Keratinocyte (primary cell): ENCODE measurements at regions not wholly inside any gene's neighbourhood (a gene's known extent, or its start where the extent isn't known, plus 50 kb on each side); places are given as distances from the start of the nearest gene placed in this dataset.

Experiments
- DNase-seq: peaks from one replicate; pipeline ENCODE4 v3.0.0-alpha.2; 2011; ENCODE audit warnings: low read depth, missing footprints, low spot score
- FAIRE-seq: peaks from 2 replicates; lab custom pipeline; 2011; peaks lifted over from hg19 to GRCh38; lab: Jason Lieb, UNC
- H2AFZ ChIP-seq: 2 replicates; pipeline ENCODE4 v1.6.0; 2012; ENCODE audit warnings: low read length, control low read depth, inconsistent platforms; ENCODE audit not compliant: control insufficient read depth
- H3K27ac ChIP-seq: 2 replicates; pipeline ENCODE4 v1.5.1; 2011; ENCODE audit warnings: low read length; ENCODE audit not compliant: control insufficient read depth, insufficient read depth
- H3K27me3 ChIP-seq: 3 replicates; pipeline ENCODE4 v1.6.0; 2011; ENCODE audit warnings: low read length; ENCODE audit not compliant: control insufficient read depth, insufficient read depth; ENCODE audit errors: extremely low read depth
- H3K36me3 ChIP-seq, 2 experiments: 2 replicates in 1 of 2; 3 replicates in 1 of 2; pipeline ENCODE4 v1.5.1; 2011; ENCODE audit warnings: low read length in 2 of 2, mild to moderate bottlenecking in 1 of 2; ENCODE audit not compliant: control insufficient read depth in 2 of 2, insufficient read depth in 2 of 2; ENCODE audit errors: extremely low read depth in 1 of 2
- H3K4me1 ChIP-seq: 3 replicates; pipeline ENCODE4 v1.5.1; 2011; ENCODE audit warnings: low read length; ENCODE audit not compliant: control insufficient read depth, insufficient read depth; ENCODE audit errors: extremely low read depth
- H3K4me2 ChIP-seq: 3 replicates; pipeline ENCODE4 v1.6.0; 2011; ENCODE audit warnings: low read depth, low read length; ENCODE audit not compliant: control insufficient read depth, insufficient read depth; ENCODE audit errors: extremely low read depth
- H3K4me3 ChIP-seq, 3 experiments: fragments of 200-600 bp in 1 of 3; sonication (generic) in 1 of 3; 2 replicates in 2 of 3; 3 replicates in 1 of 3; pipeline ENCODE4 v1.5.1; 2011 to 2016; ENCODE audit warnings: low read length in 3 of 3, mild to moderate bottlenecking in 3 of 3, control low read depth in 2 of 3, inconsistent platforms in 1 of 3, low read depth in 1 of 3, mixed read lengths in 1 of 3, mixed run types in 1 of 3, moderate library complexity in 1 of 3; ENCODE audit not compliant: control insufficient read depth in 2 of 3, insufficient read depth in 2 of 3; ENCODE audit errors: extremely low read depth in 1 of 3
- H3K79me2 ChIP-seq: 2 replicates; pipeline ENCODE4 v1.6.0; 2012; ENCODE audit warnings: low read length; ENCODE audit not compliant: control insufficient read depth, insufficient read depth
- H3K9ac ChIP-seq: 3 replicates; pipeline ENCODE4 v1.6.0; 2011; ENCODE audit warnings: low read length; ENCODE audit not compliant: control insufficient read depth, insufficient read depth; ENCODE audit errors: extremely low read depth
- H3K9me1 ChIP-seq: 3 replicates; pipeline ENCODE4 v1.6.0; 2011; ENCODE audit warnings: low read length; ENCODE audit not compliant: control insufficient read depth, insufficient read depth; ENCODE audit errors: extremely low read depth
- H3K9me3 ChIP-seq: 2 replicates; pipeline ENCODE4 v1.5.1; 2012; ENCODE audit warnings: low read depth, low read length; ENCODE audit not compliant: control insufficient read depth
- H4K20me1 ChIP-seq: 3 replicates; pipeline ENCODE4 v1.6.0; 2011; ENCODE audit warnings: low read length; ENCODE audit not compliant: control insufficient read depth, insufficient read depth; ENCODE audit errors: extremely low read depth
- EZH2 ChIP-seq: IDR thresholded peaks from one replicate; pipeline ENCODE4 v1.6.1; 2012; ENCODE audit warnings: inconsistent platforms, mild to moderate bottlenecking, low read length, moderate library complexity
- dilution Hi-C: fragments of 300-500 bp; cut with MboI; formaldehyde crosslinking; loops from one replicate; pipeline ENCODE4 v1.7.0; 2020; ENCODE audit warnings: low sequenced_read_pairs; ENCODE audit not compliant: extremely low pct_ligation_motif_present
- TF ChIP-seq, protein P1 (sequence below), 3 experiments: IDR thresholded peaks in 1 of 3; conservative IDR thresholded peaks in 1 of 3; optimal IDR thresholded peaks in 1 of 3; 2 replicates in 2 of 3; 3 replicates in 1 of 3; pipeline versions ENCODE3 to v1.5.1; 2011; ENCODE audit warnings: low read length in 3 of 3, mild to moderate bottlenecking in 3 of 3, moderate library complexity in 2 of 3, control low read depth in 1 of 3, inconsistent platforms in 1 of 3; ENCODE audit not compliant: insufficient read depth in 2 of 3; ENCODE audit errors: extremely low read depth in 1 of 3

DNA sequence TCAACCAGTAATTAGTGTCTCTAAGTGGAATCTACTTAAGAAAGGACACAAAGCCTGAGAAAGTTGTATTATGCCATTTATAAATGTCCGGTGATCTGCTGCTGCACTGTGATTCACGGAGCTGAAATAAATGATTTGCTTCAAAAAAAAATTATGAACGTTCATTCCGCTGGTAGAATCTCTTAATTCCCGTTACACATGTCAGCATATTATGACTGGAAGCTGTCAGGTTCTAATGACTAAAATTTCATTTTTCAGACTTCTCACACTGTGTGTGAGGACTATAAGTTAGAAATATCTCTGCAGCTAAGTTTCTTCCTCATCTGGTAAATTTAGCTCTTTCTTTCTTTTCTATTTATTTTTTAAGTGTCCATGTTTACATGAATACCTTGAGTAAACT lies 647.1 kb downstream of the VRK1 start:
- dilution Hi-C loops, result no loop called here
- no peak overlapping the region for H3K9ac ChIP-seq
- no peak overlapping the region for H3K27ac ChIP-seq
- no peaks in the 10 kb centered on the region for H3K27me3 ChIP-seq
- DNase-seq (no peak), FAIRE-seq (no peak)
- no peak overlapping the region for H2AFZ ChIP-seq
- no peaks in the 10 kb centered on the region for H3K4me1 ChIP-seq
- H4K20me1 ChIP-seq, result no peaks in the 10 kb centered on the region
- no peaks in the 10 kb centered on the region for H3K36me3 ChIP-seq
- H3K9me3 ChIP-seq, result no peaks in the 10 kb centered on the region
- no peak overlapping the region for H3K4me3 ChIP-seq
- H3K9me1 ChIP-seq, result no peaks in the 10 kb centered on the region
- no peak overlapping the region for H3K4me2 ChIP-seq
- no peaks in the 10 kb centered on the region for H3K79me2 ChIP-seq
- TF ChIP-seq, protein P1, sequence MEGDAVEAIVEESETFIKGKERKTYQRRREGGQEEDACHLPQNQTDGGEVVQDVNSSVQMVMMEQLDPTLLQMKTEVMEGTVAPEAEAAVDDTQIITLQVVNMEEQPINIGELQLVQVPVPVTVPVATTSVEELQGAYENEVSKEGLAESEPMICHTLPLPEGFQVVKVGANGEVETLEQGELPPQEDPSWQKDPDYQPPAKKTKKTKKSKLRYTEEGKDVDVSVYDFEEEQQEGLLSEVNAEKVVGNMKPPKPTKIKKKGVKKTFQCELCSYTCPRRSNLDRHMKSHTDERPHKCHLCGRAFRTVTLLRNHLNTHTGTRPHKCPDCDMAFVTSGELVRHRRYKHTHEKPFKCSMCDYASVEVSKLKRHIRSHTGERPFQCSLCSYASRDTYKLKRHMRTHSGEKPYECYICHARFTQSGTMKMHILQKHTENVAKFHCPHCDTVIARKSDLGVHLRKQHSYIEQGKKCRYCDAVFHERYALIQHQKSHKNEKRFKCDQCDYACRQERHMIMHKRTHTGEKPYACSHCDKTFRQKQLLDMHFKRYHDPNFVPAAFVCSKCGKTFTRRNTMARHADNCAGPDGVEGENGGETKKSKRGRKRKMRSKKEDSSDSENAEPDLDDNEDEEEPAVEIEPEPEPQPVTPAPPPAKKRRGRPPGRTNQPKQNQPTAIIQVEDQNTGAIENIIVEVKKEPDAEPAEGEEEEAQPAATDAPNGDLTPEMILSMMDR (optimal IDR thresholded peaks at IDR 0.05 in 1 of 3, IDR thresholded peaks at IDR 0.05 in 1 of 3, conservative IDR thresholded peaks at IDR 0.05 in 1 of 3; ENCODE audit: extremely low read depth in 1 of 3, insufficient read depth in 2 of 3, low read length in 3 of 3), result no peak

GRCh38 chr14:97445367-97445766 lies 648.2 kb downstream of the VRK1 start:
- dilution Hi-C loops, result no loop called here
- no peak overlapping the region for H3K4me2 ChIP-seq
- TF ChIP-seq, protein P1 (optimal IDR thresholded peaks at IDR 0.05 in 1 of 3, IDR thresholded peaks at IDR 0.05 in 1 of 3, conservative IDR thresholded peaks at IDR 0.05 in 1 of 3; ENCODE audit: extremely low read depth in 1 of 3, insufficient read depth in 2 of 3, low read length in 3 of 3), result no peak
- no peak for TF ChIP-seq EZH2
- no peak for FAIRE-seq
- no peak overlapping the region for H3K27ac ChIP-seq
- H3K9me3 ChIP-seq, result no peaks in the 10 kb centered on the region
- no peaks in the 10 kb centered on the region for H3K4me1 ChIP-seq
- H2AFZ ChIP-seq, result no peak overlapping the region
- no peaks in the 10 kb centered on the region for H3K36me3 ChIP-seq
- H3K9ac ChIP-seq, result no peak overlapping the region
- DNase-seq, result no peak
- H3K79me2 ChIP-seq, result no peaks in the 10 kb centered on the region
- no peaks in the 10 kb centered on the region for H3K27me3 ChIP-seq
- H3K9me1 ChIP-seq, result no peaks in the 10 kb centered on the region
- no peaks in the 10 kb centered on the region for H4K20me1 ChIP-seq
- H3K4me3 ChIP-seq, result no peak overlapping the region
